ENCODE measurements at regions not wholly inside any gene's neighbourhood (a gene's known extent, or its start where the extent isn't known, plus 50 kb on each side); places are given as distances from the start of the nearest gene placed in this dataset.
"Not testable (repeated sequence)": the region's sequence is repeated elsewhere in the genome, so short reads cannot be mapped to it uniquely, and the experiment has no call there.

- DNase-seq: no peak
Measured at GRCh38 chr3:110984456-110985250, 87.0 kb upstream of the NECTIN3 start.

- DNase-seq: no peak
Measured at GRCh38 chr3:110989446-110989845, 82.2 kb upstream of the NECTIN3 start.

- DNase-seq: no peak
Measured at GRCh38 chr3:110995461-110996231, 76.0 kb upstream of the NECTIN3 start.

GRCh38 chr3:110998766-110999165, 72.8 kb upstream of the NECTIN3 start:
- not testable (repeated sequence) for DNase-seq

GRCh38 chr3:111006485-111006884, 65.1 kb upstream of the NECTIN3 start:
- not testable (repeated sequence) for DNase-seq

- DNase-seq: no peak
Measured at GRCh38 chr3:111012388-111013248, 59.0 kb upstream of the NECTIN3 start.

Measured in NCI-H774 (cell line).